ENCODE measurements at regions not wholly inside any gene's neighbourhood (a gene's known extent, or its start where the extent isn't known, plus 50 kb on each side); places are given as distances from the start of the nearest gene placed in this dataset.

DNA sequence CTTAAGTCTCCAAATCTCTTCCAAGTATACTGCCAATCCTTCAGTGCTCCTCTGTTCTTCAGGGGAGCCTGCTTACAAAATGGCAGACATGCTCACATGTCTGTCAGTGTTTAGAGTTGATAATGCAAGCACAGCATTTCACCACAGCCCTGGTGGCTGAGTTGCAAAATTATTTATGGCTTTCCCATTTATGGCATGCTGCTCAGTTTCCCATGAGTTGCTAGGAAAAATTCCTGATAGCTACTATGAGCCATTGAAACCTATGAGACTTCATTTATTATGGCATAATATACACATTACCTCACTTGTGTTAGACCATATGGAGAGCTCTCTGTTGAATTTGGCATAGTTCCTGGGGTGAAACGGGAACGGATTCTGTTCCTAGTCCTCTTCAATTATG, 448.7 kb upstream of the TCF4 start:
- no CpG with 5 or more reads among the region's 2 CpGs for WGBS (ENCODE audit: extremely low coverage, insufficient coverage, low lambda C conversion rate)

GRCh38 chr18:56035546-56035945, 447.6 kb upstream of the TCF4 start:
- Histone ChIP-seq H2BK120ac (ENCODE audit: low read depth, low read length) (no peak overlapping the region), H4K8ac (ENCODE audit: low read depth, low read length) (no peak overlapping the region), H3K56ac (ENCODE audit: low read length) (no peak overlapping the region), H3K4me2 (ENCODE audit: low read length) (no peak overlapping the region), H3K27me3 (ENCODE audit: insufficient read depth, low read length, poor library complexity) (no peaks in the 10 kb centered on the region), H3K9ac (ENCODE audit: low read length) (no peak overlapping the region), H2BK15ac (replicated peaks; ENCODE audit: low read depth) (no peak overlapping the region), H3K4me3 (ENCODE audit: low read length) (no peak overlapping the region), H3K27ac (ENCODE audit: low read depth, low read length) (no peak overlapping the region), H2AK5ac (ENCODE audit: low read length) (no peak overlapping the region), H3K4ac (ENCODE audit: low read depth, low read length) (no peak overlapping the region), H3K18ac (ENCODE audit: low read length) (no peak overlapping the region), H3K79me1 (ENCODE audit: low read length) (no peaks in the 10 kb centered on the region), H3K36me3 (ENCODE audit: control insufficient read depth, insufficient read depth, low read length) (no peaks in the 10 kb centered on the region), H3K4me1 (ENCODE audit: control insufficient read depth, low read depth, low read length) (no peaks in the 10 kb centered on the region), H2BK5ac (ENCODE audit: low read length) (no peak overlapping the region), H3K79me2 (ENCODE audit: control insufficient read depth, insufficient read depth, low read length) (no peaks in the 10 kb centered on the region), H3K23ac (ENCODE audit: low read length) (no peak overlapping the region), H4K5ac (ENCODE audit: low read length) (no peak overlapping the region)
- no peak for DNase-seq
- no CpG with 5 or more reads among the region's 3 CpGs for WGBS (ENCODE audit: extremely low coverage, insufficient coverage, low lambda C conversion rate)

More for the DNA sequence above, 448.7 kb upstream of the TCF4 start:
- H4K5ac ChIP-seq (ENCODE audit: low read length) = no peak overlapping the region
- H3K4ac ChIP-seq (ENCODE audit: low read depth, low read length) = no peak overlapping the region
- no peak overlapping the region for H2BK120ac ChIP-seq (ENCODE audit: low read depth, low read length)
- no peak for DNase-seq
- no peak overlapping the region for H2AK5ac ChIP-seq (ENCODE audit: low read length)
- no peaks in the 10 kb centered on the region for H3K79me1 ChIP-seq (ENCODE audit: low read length)
- H3K4me1 ChIP-seq (ENCODE audit: control insufficient read depth, low read depth, low read length) = no peaks in the 10 kb centered on the region
- H3K4me2 ChIP-seq (ENCODE audit: low read length) = no peak overlapping the region
- no peak overlapping the region for H3K18ac ChIP-seq (ENCODE audit: low read length)
- no peaks in the 10 kb centered on the region for H3K36me3 ChIP-seq (ENCODE audit: control insufficient read depth, insufficient read depth, low read length)
- no peaks in the 10 kb centered on the region for H3K27me3 ChIP-seq (ENCODE audit: insufficient read depth, low read length, poor library complexity)
- no peak overlapping the region for H3K9ac ChIP-seq (ENCODE audit: low read length)
- no peak overlapping the region for H2BK5ac ChIP-seq (ENCODE audit: low read length)
- H3K56ac ChIP-seq (ENCODE audit: low read length) = no peak overlapping the region
- H2BK15ac ChIP-seq (replicated peaks; ENCODE audit: low read depth) = no peak overlapping the region
- no peak overlapping the region for H3K4me3 ChIP-seq (ENCODE audit: low read length)
- no peak overlapping the region for H3K27ac ChIP-seq (ENCODE audit: low read depth, low read length)
- no peaks in the 10 kb centered on the region for H3K79me2 ChIP-seq (ENCODE audit: control insufficient read depth, insufficient read depth, low read length)
- H4K8ac ChIP-seq (ENCODE audit: low read depth, low read length) = no peak overlapping the region
- H3K23ac ChIP-seq (ENCODE audit: low read length) = no peak overlapping the region

GRCh38 chr18:56034949-56035348, 447.0 kb upstream of the TCF4 start:
- H3K18ac ChIP-seq (ENCODE audit: low read length) = no peak overlapping the region
- no CpG with 5 or more reads among the region's 2 CpGs for WGBS (ENCODE audit: extremely low coverage, insufficient coverage, low lambda C conversion rate)
- no peaks in the 10 kb centered on the region for H3K79me2 ChIP-seq (ENCODE audit: control insufficient read depth, insufficient read depth, low read length)

GRCh38 chr18:56030060-56030459, 442.1 kb upstream of the TCF4 start:
- H3K4ac ChIP-seq (ENCODE audit: low read depth, low read length) = no peak overlapping the region
- H3K4me2 ChIP-seq (ENCODE audit: low read length) = no peak overlapping the region
- no peak overlapping the region for H3K9ac ChIP-seq (ENCODE audit: low read length)
- H3K23ac ChIP-seq (ENCODE audit: low read length) = no peak overlapping the region
- H3K79me2 ChIP-seq (ENCODE audit: control insufficient read depth, insufficient read depth, low read length) = no peaks in the 10 kb centered on the region
- H3K27ac ChIP-seq (ENCODE audit: low read depth, low read length) = no peak overlapping the region
- no peak overlapping the region for H4K5ac ChIP-seq (ENCODE audit: low read length)
- no peak overlapping the region for H2BK15ac ChIP-seq (replicated peaks; ENCODE audit: low read depth)
- H3K36me3 ChIP-seq (ENCODE audit: control insufficient read depth, insufficient read depth, low read length) = no peaks in the 10 kb centered on the region
- H2BK120ac ChIP-seq (ENCODE audit: low read depth, low read length) = no peak overlapping the region
- no peak for DNase-seq
- no peak overlapping the region for H2BK5ac ChIP-seq (ENCODE audit: low read length)
- no peak overlapping the region for H3K18ac ChIP-seq (ENCODE audit: low read length)
- H3K56ac ChIP-seq (ENCODE audit: low read length) = no peak overlapping the region
- no peaks in the 10 kb centered on the region for H3K4me1 ChIP-seq (ENCODE audit: control insufficient read depth, low read depth, low read length)
- no peaks in the 10 kb centered on the region for H3K79me1 ChIP-seq (ENCODE audit: low read length)
- 100% methylated on average over 1 of the region's 3 CpGs for WGBS (ENCODE audit: extremely low coverage, insufficient coverage, low lambda C conversion rate)
- no peak overlapping the region for H3K4me3 ChIP-seq (ENCODE audit: low read length)
- H4K8ac ChIP-seq (ENCODE audit: low read depth, low read length) = no peak overlapping the region
- H2AK5ac ChIP-seq (ENCODE audit: low read length) = no peak overlapping the region
- H3K27me3 ChIP-seq (ENCODE audit: insufficient read depth, low read length, poor library complexity) = no peaks in the 10 kb centered on the region

More at GRCh38 chr18:56034949-56035348, 447.0 kb upstream of the TCF4 start:
- no peaks in the 10 kb centered on the region for H3K4me1 ChIP-seq (ENCODE audit: control insufficient read depth, low read depth, low read length)
- no peak overlapping the region for H3K56ac ChIP-seq (ENCODE audit: low read length)
- DNase-seq = no peak
- no peak overlapping the region for H2BK5ac ChIP-seq (ENCODE audit: low read length)
- H3K27me3 ChIP-seq (ENCODE audit: insufficient read depth, low read length, poor library complexity) = no peaks in the 10 kb centered on the region
- H4K8ac ChIP-seq (ENCODE audit: low read depth, low read length) = no peak overlapping the region
- no peak overlapping the region for H2AK5ac ChIP-seq (ENCODE audit: low read length)
- H3K23ac ChIP-seq (ENCODE audit: low read length) = no peak overlapping the region
- H2BK15ac ChIP-seq (replicated peaks; ENCODE audit: low read depth) = no peak overlapping the region
- H3K9ac ChIP-seq (ENCODE audit: low read length) = no peak overlapping the region
- no peak overlapping the region for H3K4ac ChIP-seq (ENCODE audit: low read depth, low read length)
- H4K5ac ChIP-seq (ENCODE audit: low read length) = no peak overlapping the region
- no peak overlapping the region for H3K27ac ChIP-seq (ENCODE audit: low read depth, low read length)
- no peak overlapping the region for H2BK120ac ChIP-seq (ENCODE audit: low read depth, low read length)
- no peaks in the 10 kb centered on the region for H3K79me1 ChIP-seq (ENCODE audit: low read length)
- H3K4me3 ChIP-seq (ENCODE audit: low read length) = no peak overlapping the region
- no peaks in the 10 kb centered on the region for H3K36me3 ChIP-seq (ENCODE audit: control insufficient read depth, insufficient read depth, low read length)
- H3K4me2 ChIP-seq (ENCODE audit: low read length) = no peak overlapping the region

GRCh38 chr18:56028514-56028913, 440.5 kb upstream of the TCF4 start:
- H3K27ac ChIP-seq (ENCODE audit: low read depth, low read length) = no peak overlapping the region
- no peak overlapping the region for H2AK5ac ChIP-seq (ENCODE audit: low read length)
- H2BK120ac ChIP-seq (ENCODE audit: low read depth, low read length) = no peak overlapping the region
- H4K5ac ChIP-seq (ENCODE audit: low read length) = no peak overlapping the region
- H3K4me3 ChIP-seq (ENCODE audit: low read length) = no peak overlapping the region
- H3K4ac ChIP-seq (ENCODE audit: low read depth, low read length) = no peak overlapping the region
- H3K4me2 ChIP-seq (ENCODE audit: low read length) = no peak overlapping the region
- H3K23ac ChIP-seq (ENCODE audit: low read length) = no peak overlapping the region
- H2BK15ac ChIP-seq (replicated peaks; ENCODE audit: low read depth) = no peak overlapping the region
- no peak overlapping the region for H3K18ac ChIP-seq (ENCODE audit: low read length)
- DNase-seq = no peak
- H3K79me2 ChIP-seq (ENCODE audit: control insufficient read depth, insufficient read depth, low read length) = no peaks in the 10 kb centered on the region
- no peak overlapping the region for H2BK5ac ChIP-seq (ENCODE audit: low read length)
- no peaks in the 10 kb centered on the region for H3K79me1 ChIP-seq (ENCODE audit: low read length)
- H4K8ac ChIP-seq (ENCODE audit: low read depth, low read length) = no peak overlapping the region
- H3K56ac ChIP-seq (ENCODE audit: low read length) = no peak overlapping the region
- no peak overlapping the region for H3K9ac ChIP-seq (ENCODE audit: low read length)
- WGBS (ENCODE audit: extremely low coverage, insufficient coverage, low lambda C conversion rate) = no CpG with 5 or more reads among the region's 1 CpG
- no peaks in the 10 kb centered on the region for H3K27me3 ChIP-seq (ENCODE audit: insufficient read depth, low read length, poor library complexity)
- H3K36me3 ChIP-seq (ENCODE audit: control insufficient read depth, insufficient read depth, low read length) = no peaks in the 10 kb centered on the region
- no peaks in the 10 kb centered on the region for H3K4me1 ChIP-seq (ENCODE audit: control insufficient read depth, low read depth, low read length)

DNA sequence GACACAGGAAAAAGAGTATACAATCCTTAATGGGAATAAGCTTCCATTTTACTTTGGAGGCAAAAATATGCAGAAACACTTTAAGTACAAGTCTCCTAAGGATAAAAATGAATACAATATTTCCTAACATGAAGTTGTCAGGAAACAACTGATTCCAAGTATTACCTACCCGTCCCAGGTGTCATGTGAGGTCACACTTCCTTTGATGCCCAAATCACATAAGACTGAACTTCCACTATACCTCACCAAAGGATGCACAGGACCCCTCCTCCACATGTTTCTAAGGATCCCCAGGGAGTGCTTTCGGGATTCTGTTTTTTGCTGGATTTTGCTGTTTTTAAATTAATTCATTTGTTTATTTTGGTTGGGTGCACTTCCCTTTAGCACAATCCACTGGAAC, 438.5 kb upstream of the TCF4 start:
- Histone ChIP-seq H4K5ac (ENCODE audit: low read length) (no peak overlapping the region), H3K4me1 (ENCODE audit: control insufficient read depth, low read depth, low read length) (no peaks in the 10 kb centered on the region), H3K79me1 (ENCODE audit: low read length) (no peaks in the 10 kb centered on the region), H3K36me3 (ENCODE audit: control insufficient read depth, insufficient read depth, low read length) (no peaks in the 10 kb centered on the region), H3K56ac (ENCODE audit: low read length) (no peak overlapping the region), H3K4me2 (ENCODE audit: low read length) (no peak overlapping the region), H2AK5ac (ENCODE audit: low read length) (no peak overlapping the region), H3K9ac (ENCODE audit: low read length) (no peak overlapping the region), H3K4ac (ENCODE audit: low read depth, low read length) (no peak overlapping the region), H3K18ac (ENCODE audit: low read length) (no peak overlapping the region), H3K27ac (ENCODE audit: low read depth, low read length) (no peak overlapping the region), H4K8ac (ENCODE audit: low read depth, low read length) (no peak overlapping the region), H3K79me2 (ENCODE audit: control insufficient read depth, insufficient read depth, low read length) (no peaks in the 10 kb centered on the region), H2BK15ac (replicated peaks; ENCODE audit: low read depth) (no peak overlapping the region), H3K23ac (ENCODE audit: low read length) (no peak overlapping the region), H2BK5ac (ENCODE audit: low read length) (no peak overlapping the region), H3K27me3 (ENCODE audit: insufficient read depth, low read length, poor library complexity) (no peaks in the 10 kb centered on the region), H3K4me3 (ENCODE audit: low read length) (no peak overlapping the region), H2BK120ac (ENCODE audit: low read depth, low read length) (no peak overlapping the region)
- DNase-seq = no peak
- WGBS (ENCODE audit: extremely low coverage, insufficient coverage, low lambda C conversion rate) = no CpG with 5 or more reads among the region's 2 CpGs
